Stimulated activated CD8-positive, alpha-beta memory T cell treated with anti-CD3 and anti-CD28 coated beads, Interleukin-2, amount 100 ng/mL, for 1 hour (primary cell): ENCODE measurements at regions not wholly inside any gene's neighbourhood (a gene's known extent, or its start where the extent isn't known, plus 50 kb on each side); places are given as distances from the start of the nearest gene placed in this dataset.
"Not testable (repeated sequence)": the region's sequence is repeated elsewhere in the genome, so short reads cannot be mapped to it uniquely, and the experiment has no call there.

ENCODE experiments used
- DNase-seq, 2 donors: peaks; one replicate each; pipeline ENCODE4 v3.0.0-alpha.2; 2020; ENCODE audit warnings: low read depth in 2 of 2

DNA sequence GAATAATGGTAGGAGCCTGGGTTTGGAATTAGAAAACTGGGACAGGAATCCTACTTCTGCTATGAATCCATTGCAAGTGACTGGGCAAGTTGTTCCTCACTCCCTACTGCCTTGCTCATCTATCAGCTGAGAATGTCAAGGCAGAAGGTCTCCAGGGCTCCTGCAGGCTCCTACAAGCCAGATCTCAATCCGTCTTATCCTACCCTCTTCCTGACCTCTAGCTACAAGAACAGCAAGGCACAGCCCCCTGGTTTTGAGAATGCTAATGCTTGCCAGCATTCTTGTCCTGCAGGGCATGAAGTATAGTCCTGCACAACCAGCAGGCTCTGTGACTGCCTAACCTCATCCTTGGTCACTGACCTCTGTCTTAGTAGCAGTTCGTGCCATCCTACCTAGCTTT lies 141.9 kb upstream of the TNP1 start:
- DNase-seq, result no peak

DNA sequence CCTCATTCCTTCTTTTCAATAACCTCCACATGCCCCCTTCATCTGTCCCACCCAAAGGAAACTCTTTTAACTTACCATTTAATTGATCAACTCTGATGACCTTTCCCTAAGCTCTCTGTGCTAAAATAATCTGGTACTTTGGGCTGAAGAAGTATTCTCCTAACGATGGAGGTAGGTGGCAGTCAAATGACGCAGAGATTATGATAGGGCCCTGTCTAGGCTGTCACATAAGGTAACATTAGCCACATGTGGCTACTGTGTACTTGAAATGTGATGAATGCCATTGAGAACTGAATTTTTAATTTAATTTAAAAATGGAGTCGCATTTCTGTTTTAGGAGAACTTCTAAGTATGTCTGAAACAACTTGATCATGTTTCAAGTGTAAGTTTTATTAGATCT lies 140.5 kb upstream of the TNP1 start:
- DNase-seq, result no peak

DNA sequence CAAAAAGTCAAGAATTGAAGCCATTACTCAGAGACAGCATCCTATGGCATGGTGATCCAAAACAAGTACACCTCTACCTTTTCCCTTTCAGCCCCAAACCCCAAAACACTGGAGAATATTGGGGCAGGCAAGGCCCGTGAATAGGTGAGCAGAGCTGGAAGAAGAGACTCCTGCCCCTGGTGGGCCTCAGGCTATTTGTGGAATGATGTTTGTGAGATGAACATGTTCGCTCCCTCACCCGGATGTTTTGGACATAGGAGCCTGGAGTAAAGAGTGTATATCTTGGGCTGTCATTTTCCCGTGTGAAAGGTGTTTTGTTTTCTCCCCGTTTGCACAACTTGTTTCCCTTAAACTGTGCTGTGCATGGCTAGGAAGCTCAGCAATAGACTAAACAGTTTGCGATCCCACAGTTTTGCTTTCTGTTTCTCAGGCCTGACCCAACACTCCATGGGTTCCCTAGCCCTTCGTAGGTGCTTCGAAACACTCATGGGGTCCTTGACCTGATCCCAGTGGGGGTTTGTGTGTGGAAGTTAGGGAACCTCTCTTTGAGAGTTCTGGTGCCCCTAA lies 136.5 kb upstream of the TNP1 start:
- DNase-seq, result no peak

DNA sequence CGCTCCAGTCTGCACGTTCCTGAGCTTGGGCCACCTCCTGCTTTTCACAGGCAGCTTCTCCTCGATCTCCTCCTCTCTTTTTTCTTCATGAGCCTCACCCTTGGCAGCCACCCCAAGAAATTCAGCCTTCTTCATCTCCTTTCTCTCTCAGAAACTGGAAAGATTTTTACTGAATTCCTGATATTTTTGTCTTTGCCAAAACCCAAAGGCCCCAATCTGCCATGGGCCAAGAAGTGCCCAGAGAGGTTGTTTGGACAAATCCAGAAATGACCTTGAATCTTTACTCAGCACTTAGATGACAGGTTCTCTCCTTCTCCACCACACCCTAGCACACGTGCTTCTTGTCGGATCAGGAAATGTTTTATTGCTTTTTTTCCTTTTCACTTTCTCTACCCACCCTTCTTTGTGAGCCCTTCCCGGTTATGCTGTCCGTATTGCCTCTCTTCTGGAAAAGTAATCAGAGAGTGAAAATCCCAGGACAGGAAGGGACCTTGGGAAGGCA lies 134.5 kb upstream of the TNP1 start:
- no peak for DNase-seq

DNA sequence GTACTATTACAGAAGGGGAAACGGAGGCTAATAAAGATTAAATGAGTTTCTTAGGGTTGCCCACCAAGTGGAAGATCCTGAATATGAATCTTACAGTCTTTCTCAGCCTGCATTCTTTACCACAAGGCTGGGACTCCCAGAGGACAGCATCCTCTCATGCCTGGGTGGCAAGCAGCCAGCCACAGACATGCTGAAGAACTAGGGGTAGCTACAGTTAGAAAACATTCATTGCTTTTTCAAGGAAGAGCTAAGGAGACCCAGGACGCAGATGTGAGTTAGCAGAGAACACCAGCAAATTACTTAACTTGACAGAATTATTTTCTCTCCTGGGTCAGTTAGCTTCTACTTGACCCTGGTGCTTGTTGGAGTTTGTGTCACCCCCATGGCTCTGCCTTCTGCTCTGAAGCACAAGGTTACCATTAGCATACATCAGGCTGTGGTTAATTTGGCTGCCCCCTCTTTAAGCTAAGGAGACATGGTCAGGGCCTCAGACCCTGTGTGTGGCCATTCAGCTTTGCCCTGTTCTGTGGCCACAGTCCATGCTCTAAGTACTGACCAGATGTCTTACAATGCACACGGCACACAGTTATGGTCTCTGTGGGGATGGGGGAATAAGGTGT lies 132.3 kb upstream of the TNP1 start:
- no peak for DNase-seq

DNA sequence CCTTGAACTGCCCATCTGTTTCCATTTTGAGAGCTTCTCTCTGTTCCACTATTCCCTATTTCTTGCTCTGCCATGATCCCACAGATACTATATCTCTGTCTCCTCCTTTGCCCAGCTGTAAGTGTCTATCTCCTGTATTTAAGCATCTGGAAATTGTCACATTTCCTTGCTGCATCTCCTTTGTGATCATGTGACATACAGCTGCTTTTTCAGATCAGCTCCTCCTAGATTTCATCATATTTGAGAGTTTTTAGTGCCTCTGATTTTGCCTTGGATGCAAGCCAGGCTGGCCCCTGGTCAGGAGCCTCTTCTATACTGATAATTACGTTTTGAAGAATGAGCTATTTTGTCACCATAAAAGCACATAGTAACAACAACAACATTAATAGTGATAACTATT lies 131.7 kb upstream of the TNP1 start:
- no peak for DNase-seq

DNA sequence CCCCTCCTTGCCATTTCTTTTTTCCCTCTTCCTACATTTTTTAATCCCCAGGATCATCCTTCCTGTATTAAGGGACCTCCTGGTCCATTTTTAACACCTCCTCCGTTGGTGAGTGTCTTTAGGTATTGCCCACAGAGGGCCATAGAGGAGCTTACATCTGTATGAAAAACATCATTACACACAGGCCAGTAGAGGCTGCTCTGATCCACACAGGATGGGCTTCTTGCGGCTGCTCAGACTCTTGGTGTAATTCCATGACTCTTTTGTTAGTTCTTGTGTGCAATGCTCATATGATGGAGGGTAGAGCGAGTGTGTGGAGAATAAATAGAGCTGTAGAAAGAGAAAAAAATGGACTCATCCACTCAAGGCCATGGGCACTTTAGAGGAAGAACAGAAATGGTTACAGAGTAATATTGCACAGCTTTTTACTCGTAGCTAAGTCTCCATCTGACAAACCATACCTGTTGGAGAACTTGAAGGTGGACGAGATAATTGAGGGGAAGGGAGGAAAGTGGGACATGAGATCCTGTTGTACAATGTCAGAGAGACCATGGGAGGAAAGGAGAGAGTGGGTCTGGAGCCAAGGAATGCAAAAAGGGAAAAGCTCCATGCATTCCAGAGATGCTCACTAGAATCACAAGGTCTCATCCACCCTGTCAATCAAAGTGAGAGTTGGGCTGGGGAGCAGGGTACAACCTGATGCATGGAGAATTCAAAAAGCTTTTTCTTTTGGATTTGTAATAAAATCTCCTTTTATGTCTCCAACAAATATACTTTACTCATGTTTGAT lies 129.7 kb upstream of the TNP1 start:
- no peak for DNase-seq

DNA sequence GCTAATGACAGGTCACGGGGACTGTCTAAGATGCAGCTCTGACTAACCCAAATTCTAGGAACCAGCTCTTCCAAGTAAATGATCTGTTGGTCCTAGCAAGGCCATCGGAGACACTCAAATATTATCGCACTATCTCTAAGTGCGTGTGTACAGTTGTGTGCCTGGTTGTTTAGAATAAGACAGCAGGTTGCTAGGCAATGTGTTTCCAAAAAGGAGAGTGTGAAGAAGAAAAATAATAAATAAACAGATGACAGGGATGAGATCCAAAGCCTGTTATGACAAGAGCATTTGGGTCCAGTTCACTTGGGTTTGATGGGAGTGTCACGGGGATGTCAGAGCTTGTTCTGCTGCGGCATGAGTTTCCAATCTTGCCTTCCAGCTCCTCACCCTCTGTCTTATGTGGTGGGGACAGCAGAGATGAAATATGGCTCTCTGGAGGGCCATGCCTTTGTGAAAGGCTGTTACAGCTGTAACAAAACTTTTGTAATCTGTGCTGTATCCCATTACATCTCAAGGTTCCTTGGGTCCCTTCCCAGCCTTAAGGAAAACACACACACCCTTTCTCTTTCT lies 127.5 kb upstream of the TNP1 start:
- DNase-seq, result no peak

DNA sequence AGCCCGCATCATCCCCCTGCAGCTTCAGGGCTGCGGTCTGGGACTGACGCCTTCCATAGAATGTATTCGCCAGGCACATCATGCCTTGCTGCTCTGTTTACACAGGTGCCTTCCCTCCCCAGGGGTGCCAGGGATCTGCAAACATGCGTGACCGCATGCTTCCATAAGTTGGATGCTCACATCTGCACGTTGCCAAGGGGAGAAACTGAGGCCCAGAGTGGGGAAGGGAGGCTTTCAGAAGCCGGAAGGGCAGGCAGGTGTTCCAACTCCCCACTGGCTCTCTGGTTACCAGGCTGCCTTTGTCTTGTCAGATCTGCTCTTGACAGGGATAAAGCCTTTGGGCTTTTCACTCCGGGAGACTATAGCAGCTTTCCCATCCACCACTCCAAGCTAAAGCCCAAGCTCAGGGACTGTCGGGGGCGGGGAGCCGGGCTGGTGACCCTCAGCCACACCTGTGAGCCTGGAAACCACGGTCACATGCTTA lies 125.8 kb upstream of the TNP1 start:
- DNase-seq, result no peak

DNA sequence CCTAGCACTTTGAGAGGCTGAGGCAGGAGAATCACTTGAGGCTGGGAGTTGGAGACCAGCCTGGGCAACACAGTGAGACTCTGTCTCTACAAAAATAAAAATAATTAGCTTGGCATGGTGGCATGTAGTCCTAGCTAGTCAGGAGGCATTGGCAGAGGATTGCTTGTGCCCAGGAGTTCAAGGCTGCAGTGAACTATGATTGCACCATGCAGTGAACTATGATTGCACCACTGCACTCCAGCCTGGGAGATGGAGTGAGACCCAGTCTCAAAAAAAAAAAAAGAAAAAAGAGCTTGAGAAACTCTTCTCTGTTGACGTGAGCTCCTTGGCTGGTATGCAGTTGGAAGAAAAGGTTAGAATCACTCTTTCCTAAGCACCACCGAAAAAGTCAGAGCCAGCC lies 125.1 kb upstream of the TNP1 start:
- DNase-seq, result no peak

DNA sequence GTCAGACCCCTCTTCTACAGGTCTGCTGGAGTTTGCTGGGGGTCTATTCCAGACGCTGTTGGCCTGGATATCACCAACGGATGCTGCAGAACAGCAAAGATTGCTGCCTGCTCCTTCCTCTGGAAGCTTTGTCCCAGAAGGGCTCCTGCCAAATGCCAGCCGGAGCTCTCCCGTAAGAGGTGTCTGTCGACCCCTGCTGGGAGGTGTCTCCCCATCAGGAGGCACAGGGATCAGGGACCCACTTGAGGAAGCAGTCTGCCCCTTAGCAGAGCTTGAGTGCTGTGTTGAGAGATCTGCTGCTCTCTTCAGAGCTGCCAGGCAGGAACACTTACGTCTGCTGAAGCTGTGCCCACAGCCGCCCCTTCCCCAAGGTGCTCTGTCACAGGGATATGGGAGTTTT lies 122.1 kb upstream of the TNP1 start:
- DNase-seq, result not testable (repeated sequence)

DNA sequence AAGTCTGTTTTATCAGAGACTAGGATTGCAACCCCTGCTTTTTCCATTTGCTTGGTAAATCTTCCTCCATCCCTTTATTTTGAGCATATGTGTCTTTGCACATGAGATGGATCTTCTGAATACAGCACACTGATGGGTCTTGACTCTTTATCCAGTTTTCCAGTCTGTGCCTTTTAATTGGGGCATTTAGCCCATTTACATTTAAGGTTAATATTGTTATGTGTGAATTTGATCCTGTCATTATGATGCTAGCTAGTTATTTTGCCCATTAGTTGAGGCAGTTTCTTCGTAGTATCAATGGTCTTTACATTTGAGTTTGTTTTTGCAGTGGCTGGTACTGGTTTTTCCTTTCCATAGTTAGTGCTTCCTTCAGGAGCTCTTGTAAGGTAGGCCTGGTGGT lies 120.6 kb upstream of the TNP1 start:
- DNase-seq, result not testable (repeated sequence)

DNA sequence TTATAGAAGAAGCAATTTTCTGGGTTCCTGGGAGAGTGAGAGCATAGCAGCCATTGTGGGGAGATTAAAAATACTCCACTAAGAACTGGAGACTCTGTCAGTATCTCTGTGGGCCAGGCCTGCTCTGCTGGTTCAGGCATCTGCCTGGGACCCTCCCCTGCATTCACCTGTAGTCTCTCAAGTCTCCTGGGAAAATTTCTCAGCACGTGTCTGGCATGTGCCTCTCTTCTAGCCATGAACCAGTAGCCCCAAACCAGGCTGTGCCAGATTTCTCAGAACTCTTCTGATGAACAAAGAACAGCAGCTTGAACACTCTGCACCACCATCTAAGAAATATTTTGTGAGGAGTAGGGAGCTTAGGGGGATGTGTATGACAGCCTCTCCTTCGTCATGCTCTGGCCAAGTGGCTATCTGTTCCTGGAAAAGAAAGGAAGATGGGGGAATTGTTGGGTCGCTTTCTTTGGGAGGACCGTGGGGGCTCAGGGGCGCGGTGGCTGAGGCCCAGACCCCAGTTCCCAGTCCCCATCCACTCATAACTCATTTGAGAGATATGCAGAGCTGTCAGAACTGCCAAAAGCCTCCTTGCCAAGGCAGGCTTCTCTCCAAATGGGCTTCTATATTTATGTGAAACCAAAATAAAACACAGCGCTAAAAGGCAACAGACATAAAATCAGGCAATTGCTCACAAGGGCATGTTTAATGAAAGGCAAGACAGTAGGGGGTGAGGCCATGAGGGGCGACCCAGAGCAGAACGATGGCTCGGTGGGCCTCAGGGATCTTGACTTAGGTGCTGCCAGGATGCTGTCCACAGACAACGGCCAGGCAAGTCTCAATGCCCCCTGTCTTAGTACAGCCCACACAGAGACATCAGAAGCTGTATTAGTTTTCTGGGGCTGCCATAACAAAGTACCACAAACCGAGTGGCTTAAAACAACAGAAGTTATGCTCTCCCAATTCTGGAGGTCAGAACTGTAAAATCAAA lies 114.7 kb upstream of the TNP1 start:
- DNase-seq, result no peak

DNA sequence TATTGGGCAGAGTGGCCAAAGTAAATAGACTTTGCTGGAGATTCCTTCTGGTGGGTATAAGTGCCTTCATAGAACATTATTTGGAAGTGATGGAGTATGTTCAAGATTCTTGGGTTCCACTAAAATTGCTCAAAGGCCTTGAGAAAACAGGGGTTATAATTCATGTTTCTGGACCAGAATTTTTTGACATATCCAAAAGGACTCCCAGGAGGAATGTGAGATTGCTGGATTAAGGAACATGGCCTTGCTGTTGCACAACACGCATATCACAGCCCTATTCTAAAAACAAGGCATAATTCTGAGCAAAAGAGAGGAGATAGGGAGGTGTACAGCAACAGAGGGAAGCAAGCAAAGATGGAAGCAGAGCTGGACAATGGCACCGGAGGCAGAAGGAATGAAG lies 111.7 kb upstream of the TNP1 start:
- DNase-seq, result no peak

DNA sequence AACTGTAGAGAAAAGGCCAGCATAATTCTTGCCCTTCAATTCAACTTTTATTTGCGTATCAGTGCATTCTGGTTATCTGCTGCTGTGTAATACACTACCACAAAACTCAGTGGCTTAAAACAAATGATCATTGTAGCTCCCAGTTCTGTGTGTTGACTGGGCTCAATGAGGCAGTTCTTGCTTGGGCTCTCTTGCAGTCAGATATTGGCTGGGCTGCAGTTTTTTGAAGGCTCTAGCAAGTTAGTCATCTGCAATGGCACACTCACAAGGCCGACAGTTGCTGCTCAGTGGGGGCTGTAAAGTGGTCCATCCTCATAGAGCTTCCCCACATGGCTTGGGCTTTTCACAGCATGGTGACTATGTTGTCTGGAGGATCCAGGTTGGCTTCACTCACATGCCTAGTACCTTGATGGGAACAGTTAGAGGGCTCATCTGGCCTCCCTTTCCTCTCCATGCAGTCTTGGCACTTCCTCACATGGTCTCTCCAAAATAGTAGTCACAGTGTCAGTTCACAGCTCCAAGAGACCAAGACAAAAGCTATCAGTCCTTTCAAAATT lies 110.6 kb upstream of the TNP1 start:
- DNase-seq, result no peak

DNA sequence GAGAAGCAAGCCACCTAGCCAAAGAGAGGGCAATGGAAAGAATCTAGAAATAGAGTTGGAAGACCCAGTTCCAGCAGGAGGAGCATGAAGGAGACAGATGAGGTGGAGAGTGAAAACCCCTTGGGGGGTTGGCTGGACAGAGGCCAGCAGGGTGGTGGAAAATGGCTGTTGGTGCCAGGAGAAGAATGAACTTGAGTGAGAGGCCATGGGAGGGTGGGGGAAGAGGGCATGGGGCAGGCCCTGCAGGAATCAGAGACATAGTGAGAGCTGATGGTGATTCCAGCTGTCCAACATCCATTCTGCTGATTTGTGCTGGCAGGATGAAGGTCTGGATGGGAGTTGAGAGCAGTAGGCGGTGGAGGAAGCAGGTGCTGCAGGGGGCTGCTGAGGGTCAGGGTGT lies 108.0 kb upstream of the TNP1 start:
- no peak for DNase-seq

DNA sequence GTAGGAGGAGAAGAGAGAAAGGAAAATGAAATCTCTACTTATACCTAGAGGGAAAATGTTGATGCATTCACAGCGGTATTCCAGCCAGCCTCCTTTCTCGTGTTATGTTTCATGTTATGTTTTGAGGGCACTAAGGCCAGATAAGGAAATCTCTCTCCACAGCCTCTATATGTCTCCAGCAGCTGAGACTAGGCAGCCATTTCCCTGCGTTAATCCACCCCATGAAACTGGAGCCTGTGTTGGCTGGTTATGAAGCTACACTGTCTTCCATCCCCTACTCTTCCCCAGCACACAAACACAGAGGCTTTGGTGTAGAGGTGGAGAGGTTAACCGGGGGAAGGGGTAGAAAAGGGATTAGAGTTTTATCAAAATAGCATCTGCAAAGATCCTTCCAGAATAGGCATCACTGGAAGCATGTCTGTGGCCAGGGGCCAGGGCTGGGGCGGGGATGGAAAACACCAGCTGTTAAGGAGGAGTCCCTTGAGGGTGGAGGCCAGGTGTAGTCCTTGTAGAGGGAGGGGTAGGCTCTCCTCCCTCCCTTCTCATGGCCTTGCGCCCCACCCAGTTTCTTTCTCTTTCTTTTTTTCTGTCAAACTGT lies 100.9 kb upstream of the TNP1 start:
- no peak for DNase-seq

DNA sequence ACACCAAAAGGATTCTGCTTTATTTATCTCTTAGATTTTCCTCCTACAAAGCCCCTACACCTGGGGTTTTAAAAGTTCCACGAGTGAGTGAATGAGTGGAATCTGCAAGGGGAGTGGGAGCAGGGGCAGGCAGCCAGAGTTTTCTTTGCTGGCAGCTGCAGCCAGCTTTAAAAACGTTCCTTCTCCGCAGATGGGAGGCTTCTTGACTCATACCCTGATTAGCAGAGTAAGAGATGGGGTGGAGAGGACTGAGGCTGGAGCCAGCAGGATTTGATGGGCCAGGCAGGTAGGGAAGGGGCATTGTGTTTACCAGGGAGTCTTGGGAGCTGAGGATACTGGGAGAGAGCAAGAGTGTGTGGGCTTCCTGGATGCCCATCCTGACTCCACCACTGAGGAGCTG lies 99.6 kb upstream of the TNP1 start:
- DNase-seq, result no peak

DNA sequence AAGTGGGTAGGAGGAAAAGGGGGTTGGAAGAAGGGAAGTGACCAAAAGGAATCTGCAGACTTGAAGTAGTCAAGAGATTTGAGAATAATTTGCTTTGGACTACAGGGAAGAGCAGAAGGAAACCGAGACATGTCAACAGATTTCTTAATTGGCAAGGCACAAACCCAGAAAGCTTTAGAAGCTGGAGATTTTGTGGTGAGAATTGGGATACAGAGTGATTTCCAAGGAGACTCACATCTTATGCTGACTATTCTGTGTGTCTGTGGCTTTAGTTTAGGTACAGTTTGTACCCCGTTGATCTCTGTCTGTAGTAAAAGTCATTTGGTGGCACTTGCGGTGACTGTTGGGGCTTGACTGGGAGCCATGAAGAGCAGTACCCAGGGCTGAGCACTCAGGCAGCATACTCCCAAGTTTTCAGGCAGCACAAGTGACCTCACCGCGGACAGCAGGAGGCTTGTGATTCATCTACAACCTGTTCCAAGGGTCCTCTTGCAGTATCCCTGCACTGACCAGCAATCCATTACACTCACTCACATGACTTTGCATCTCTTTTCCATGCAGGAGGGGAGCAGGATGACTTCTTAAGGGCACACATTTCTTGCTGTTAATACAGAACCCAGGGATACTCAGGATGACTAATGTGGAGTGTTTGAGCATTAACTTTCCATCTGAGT lies 97.1 kb upstream of the TNP1 start:
- no peak for DNase-seq

DNA sequence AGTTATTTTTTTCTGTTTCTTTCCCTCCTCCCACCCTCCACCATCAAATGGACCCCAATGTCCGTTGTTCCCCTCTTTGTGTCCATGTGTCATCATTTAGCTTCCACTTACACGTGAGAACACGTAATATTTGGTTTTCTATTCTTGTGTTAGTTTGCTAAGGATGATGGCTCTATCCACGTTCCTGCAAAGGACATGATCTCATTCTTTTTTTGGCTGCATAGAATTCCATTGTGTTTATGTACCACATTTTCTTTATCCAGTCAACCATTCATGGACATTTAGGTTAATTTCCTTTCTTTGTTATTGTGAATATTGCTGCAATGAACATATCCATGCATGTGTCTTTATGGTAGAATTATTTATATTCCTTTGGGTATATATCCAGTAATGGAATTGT lies 91.3 kb upstream of the TNP1 start:
- DNase-seq, result no peak
